ENCODE measurements at regions not wholly inside any gene's neighbourhood (a gene's known extent, or its start where the extent isn't known, plus 50 kb on each side); places are given as distances from the start of the nearest gene placed in this dataset.

- TF ChIP-seq, protein P1, sequence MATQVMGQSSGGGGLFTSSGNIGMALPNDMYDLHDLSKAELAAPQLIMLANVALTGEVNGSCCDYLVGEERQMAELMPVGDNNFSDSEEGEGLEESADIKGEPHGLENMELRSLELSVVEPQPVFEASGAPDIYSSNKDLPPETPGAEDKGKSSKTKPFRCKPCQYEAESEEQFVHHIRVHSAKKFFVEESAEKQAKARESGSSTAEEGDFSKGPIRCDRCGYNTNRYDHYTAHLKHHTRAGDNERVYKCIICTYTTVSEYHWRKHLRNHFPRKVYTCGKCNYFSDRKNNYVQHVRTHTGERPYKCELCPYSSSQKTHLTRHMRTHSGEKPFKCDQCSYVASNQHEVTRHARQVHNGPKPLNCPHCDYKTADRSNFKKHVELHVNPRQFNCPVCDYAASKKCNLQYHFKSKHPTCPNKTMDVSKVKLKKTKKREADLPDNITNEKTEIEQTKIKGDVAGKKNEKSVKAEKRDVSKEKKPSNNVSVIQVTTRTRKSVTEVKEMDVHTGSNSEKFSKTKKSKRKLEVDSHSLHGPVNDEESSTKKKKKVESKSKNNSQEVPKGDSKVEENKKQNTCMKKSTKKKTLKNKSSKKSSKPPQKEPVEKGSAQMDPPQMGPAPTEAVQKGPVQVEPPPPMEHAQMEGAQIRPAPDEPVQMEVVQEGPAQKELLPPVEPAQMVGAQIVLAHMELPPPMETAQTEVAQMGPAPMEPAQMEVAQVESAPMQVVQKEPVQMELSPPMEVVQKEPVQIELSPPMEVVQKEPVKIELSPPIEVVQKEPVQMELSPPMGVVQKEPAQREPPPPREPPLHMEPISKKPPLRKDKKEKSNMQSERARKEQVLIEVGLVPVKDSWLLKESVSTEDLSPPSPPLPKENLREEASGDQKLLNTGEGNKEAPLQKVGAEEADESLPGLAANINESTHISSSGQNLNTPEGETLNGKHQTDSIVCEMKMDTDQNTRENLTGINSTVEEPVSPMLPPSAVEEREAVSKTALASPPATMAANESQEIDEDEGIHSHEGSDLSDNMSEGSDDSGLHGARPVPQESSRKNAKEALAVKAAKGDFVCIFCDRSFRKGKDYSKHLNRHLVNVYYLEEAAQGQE (IDR thresholded peaks at IDR 0.05; ENCODE audit: low read depth) = no peak
- TF ChIP-seq CREB1 (IDR thresholded peaks at IDR 0.05; ENCODE audit: low read depth) (no peak), CEBPB (IDR thresholded peaks at IDR 0.05) (no peak), TAF1 (IDR thresholded peaks at IDR 0.05; ENCODE audit: low read depth) (no peak), MAX (IDR thresholded peaks at IDR 0.05) (no peak), USF1 (IDR thresholded peaks at IDR 0.05) (no peak), EP300 (IDR thresholded peaks at IDR 0.05; ENCODE audit: borderline replicate concordance) (no peak), TEAD4 (IDR thresholded peaks at IDR 0.05) (no peak), YY1 (IDR thresholded peaks at IDR 0.05; ENCODE audit: low read depth) (no peak), FOXM1 (IDR thresholded peaks at IDR 0.05; ENCODE audit: borderline replicate concordance, low read depth) (no peak), RAD21 (IDR thresholded peaks at IDR 0.05; ENCODE audit: low read depth) (no peak), EGR1 (IDR thresholded peaks at IDR 0.05) (no peak), NFIC (IDR thresholded peaks at IDR 0.05) (no peak), TCF12 (IDR thresholded peaks at IDR 0.05; ENCODE audit: low read depth) (no peak)
These were observed 74.3 kb upstream of the SOX6 start for GRCh38 chr11:16430674-16431073.

Measured in Ishikawa (cell line).